Esophagus muscularis mucosa (tissue), 4 donors: ENCODE measurements at regions not wholly inside any gene's neighbourhood (a gene's known extent, or its start where the extent isn't known, plus 50 kb on each side); places are given as distances from the start of the nearest gene placed in this dataset.

Source experiments
- CTCF ChIP-seq, 3 experiments: fragments of 200-600 bp in 2 of 3; fragments of 450-650 bp in 1 of 3; sonication (generic) in 2 of 3; IDR thresholded peaks; one replicate each; pipeline ENCODE4 v1.5.1; 2017 to 2019; ENCODE audit warnings: antibody characterized with exemption in 3 of 3, mild to moderate bottlenecking in 2 of 3, moderate library complexity in 1 of 3
- EP300 ChIP-seq: sonication (generic); formaldehyde crosslinking; IDR thresholded peaks from one replicate; pipeline ENCODE4 v1.6.1; 2017; ENCODE audit warnings: antibody characterized with exemption
- POLR2A ChIP-seq: fragments of 450-650 bp; IDR thresholded peaks from one replicate; pipeline ENCODE4 v1.6.1; 2017; ENCODE audit warnings: antibody characterized with exemption, moderate library complexity, mild to moderate bottlenecking, low read depth
- POLR2AphosphoS5 ChIP-seq, 2 donors: sonication (generic); formaldehyde crosslinking; IDR thresholded peaks; one replicate each; pipeline ENCODE4 v1.6.1; 2017; ENCODE audit warnings: antibody characterized with exemption in 2 of 2

GRCh38 chr14:48401321-48401720, 725.9 kb upstream of the MDGA2 start:
- TF ChIP-seq CTCF (IDR thresholded peaks at IDR 0.05) (no peak), POLR2A (no peak), EP300 (no peak), POLR2AphosphoS5 (IDR thresholded peaks at IDR 0.05) (no peak)
